ENCODE measurements at regions not wholly inside any gene's neighbourhood (a gene's known extent, or its start where the extent isn't known, plus 50 kb on each side); places are given as distances from the start of the nearest gene placed in this dataset.

DNA sequence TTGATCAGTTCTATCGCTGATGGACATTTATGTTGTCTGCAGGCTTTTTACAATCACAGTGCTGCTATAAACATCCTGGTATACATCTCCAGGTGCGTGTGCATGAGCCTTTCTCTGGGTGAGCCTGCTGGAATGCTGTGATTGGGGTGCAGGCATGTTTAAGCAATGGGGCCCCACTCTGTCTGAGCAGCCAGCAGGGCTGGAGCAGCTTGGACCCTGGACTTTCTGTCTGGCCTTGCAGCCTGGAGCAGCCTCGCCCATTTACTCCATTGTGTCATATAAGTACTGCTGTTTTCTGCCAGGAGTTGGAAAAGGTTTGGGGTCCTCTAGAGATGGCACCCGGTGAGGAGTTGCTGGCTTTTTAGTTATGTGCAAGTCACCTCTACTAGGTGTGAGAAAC, 199.0 kb downstream of the KIF26A start:
- TF ChIP-seq CTCF (conservative IDR thresholded peaks at IDR 0.05; ENCODE audit: control insufficient read depth, insufficient read depth, low read depth, low read length) = no peak
- H3K4me3 ChIP-seq (ENCODE audit: control insufficient read depth, low read depth, low read length) = no peak overlapping the region
- DNase-seq (ENCODE audit: low read depth) = no peak

GRCh38 chr14:104339361-104339760, 201.0 kb downstream of the KIF26A start:
- no peak for TF ChIP-seq CTCF (conservative IDR thresholded peaks at IDR 0.05; ENCODE audit: control insufficient read depth, insufficient read depth, low read depth, low read length)
- no peak for DNase-seq (ENCODE audit: low read depth)
- no peak overlapping the region for H3K4me3 ChIP-seq (ENCODE audit: control insufficient read depth, low read depth, low read length)

- H3K4me3 ChIP-seq (ENCODE audit: control insufficient read depth, low read depth, low read length) = no peak overlapping the region
- no peak for DNase-seq (ENCODE audit: low read depth)
- TF ChIP-seq CTCF (conservative IDR thresholded peaks at IDR 0.05; ENCODE audit: control insufficient read depth, insufficient read depth, low read depth, low read length) = no peak
Measured at GRCh38 chr14:104339829-104340228, 201.4 kb downstream of the KIF26A start.

DNA sequence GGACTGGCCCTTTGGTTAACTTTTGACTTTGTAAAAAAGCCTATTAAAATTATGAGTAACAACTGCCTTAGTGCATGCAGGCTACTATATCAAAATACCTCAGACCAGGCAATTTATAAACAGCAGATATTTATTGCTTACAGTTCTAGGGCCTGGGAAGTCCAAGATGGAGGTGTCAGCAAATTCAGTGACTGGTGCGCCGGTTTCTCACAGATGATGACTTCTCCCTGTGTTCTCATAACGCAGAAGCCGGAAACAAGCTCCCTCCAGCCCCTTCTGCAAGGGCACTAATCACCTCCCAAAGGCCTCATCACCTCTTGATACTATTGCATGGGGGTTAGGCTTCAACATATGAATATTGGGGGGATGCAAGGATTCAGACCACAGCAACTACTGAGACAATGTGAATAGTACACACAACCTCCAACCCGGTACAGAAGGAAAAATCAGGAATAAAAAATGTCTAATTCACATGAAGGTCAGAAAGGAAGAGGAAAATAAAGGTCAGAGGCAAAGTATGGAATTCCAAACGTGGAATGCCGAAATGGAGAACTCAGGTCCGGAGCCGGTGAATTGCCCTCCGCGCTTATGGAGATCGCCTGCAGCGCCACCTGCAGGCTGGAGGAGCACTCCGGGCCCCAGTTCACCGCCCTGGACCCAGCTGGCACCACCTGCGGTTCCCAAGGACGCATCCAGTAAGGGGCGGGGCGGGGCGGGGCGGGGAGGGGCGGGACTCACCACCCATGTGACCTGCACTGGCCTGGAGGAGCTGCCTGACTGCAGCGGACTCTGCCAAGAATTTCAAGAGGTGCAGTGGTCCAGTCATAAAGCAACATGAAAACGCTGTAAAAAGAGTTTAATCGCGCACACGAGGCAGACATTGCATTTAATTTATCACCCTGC, 203.4 kb downstream of the KIF26A start:
- H3K4me3 ChIP-seq (ENCODE audit: control insufficient read depth, low read depth, low read length) = no peak overlapping the region
- no peak for TF ChIP-seq CTCF (conservative IDR thresholded peaks at IDR 0.05; ENCODE audit: control insufficient read depth, insufficient read depth, low read depth, low read length)
- DNase-seq (ENCODE audit: low read depth) = peak; percentile 9

DNA sequence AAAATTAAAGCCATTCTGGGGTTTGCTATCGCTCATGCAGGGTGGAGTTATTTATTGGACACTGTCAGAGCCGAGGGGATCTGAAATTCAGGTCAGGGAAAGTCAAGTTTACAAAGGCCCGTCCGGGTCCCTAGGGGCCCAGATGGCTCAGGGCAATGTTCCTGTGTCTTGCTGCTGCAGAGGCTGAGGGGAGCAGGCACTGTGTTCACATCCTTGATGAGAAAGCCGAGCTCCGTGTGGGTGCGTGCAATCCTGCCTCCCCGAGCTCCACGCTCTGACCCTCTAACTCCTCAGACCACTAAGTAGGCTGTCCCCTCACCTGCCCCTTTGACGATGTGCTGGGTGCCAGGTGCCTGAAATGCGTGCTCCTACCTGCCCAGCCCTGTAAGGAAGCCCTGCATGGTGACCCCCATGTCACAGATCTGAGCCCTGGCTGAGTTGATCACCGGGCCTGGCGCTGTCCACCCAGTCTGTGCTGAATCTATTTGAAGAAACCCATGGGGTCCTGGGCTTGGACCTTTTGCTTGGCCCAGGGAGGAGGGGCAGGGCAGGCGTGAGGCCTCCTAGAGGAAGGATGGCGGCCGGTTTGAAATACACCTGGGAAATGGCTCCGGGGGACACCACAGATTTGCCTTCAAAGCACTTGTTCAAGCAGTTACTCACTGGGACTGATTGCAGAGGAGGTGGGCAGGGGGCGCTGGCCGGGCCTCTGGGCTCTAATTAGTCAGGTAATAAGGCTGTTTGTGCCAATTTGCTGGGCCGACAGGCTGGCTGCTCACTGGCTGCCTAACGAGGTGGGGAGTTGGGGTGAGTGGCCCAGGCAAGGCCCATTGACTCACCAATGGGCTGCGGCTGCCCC, 204.3 kb downstream of the KIF26A start:
- no peak overlapping the region for H3K4me3 ChIP-seq (ENCODE audit: control insufficient read depth, low read depth, low read length)
- no peak for DNase-seq (ENCODE audit: low read depth)
- TF ChIP-seq CTCF (conservative IDR thresholded peaks at IDR 0.05; ENCODE audit: control insufficient read depth, insufficient read depth, low read depth, low read length) = no peak

GRCh38 chr14:104343294-104343625, 204.9 kb downstream of the KIF26A start:
- TF ChIP-seq CTCF (conservative IDR thresholded peaks at IDR 0.05; ENCODE audit: control insufficient read depth, insufficient read depth, low read depth, low read length) = no peak
- H3K4me3 ChIP-seq (ENCODE audit: control insufficient read depth, low read depth, low read length) = no peak overlapping the region
- DNase-seq (ENCODE audit: low read depth) = no peak
